ENCODE measurements at regions not wholly inside any gene's neighbourhood (a gene's known extent, or its start where the extent isn't known, plus 50 kb on each side); places are given as distances from the start of the nearest gene placed in this dataset.
"Not testable (repeated sequence)": the region's sequence is repeated elsewhere in the genome, so short reads cannot be mapped to it uniquely, and the experiment has no call there.

GRCh38 chr12:127912035-127912665 is 354.8 kb upstream of the TMEM132C start:
- no peak for DNase-seq

DNA sequence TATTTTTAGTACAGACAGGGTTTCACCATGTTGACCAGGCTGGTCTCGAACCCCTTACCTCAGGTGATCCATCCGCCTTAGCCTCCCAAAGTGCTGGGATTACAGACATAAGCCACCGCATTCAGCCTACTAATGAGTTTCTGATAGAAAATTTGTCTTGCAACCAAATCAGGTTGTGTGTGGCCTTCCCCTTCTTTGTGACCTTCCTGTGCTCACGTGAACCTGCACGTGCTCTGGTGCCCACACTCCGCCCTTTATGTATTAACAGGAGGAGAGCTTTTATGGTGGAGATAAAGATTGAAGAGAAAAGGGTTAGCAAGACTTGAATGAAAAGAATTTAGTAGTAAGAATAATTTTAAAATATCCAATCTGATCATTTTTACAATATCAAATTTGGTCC is 343.5 kb upstream of the TMEM132C start:
- no peak for DNase-seq

DNA sequence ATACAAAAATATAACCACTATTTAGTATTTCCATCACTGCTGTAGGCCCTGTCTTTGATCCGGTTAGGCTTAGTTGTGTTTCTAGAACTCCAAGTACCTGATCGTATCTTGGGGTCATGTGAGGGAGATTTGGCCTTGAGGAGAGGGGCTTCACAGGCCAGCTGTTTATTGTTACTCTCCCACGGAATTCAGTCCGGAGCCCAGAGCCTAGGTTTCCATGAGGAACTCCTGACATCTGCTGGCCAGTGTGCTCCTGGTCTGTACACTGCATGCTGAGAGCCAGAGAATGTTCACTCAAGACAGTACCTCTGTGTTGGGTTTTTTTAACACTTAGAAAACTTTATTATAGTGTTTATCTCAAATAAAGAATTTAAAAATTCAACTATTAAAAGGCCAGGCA is 341.0 kb upstream of the TMEM132C start:
- no peak for DNase-seq

DNA sequence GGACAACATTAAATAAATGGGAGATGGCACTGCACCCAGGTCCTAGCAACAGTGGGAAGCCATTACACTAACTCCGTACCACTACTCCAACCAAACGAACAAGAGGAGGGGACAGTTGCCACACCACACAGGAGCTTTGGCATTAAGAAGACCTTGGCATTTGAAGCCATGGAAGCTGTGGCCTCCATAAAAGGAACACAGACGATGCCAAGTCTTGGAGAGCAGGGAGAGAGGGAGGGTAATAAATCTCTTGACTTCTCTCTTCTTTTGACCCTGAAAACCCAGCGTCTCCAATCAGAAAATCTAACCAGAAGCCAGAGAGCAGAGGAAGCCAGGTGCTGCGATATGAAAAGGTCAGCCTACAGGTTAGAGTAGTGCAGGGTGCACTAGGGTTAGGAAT is 338.8 kb upstream of the TMEM132C start:
- DNase-seq = no peak

- DNase-seq = no peak
These were observed 338.1 kb upstream of the TMEM132C start for GRCh38 chr12:127928615-127929571.

DNA sequence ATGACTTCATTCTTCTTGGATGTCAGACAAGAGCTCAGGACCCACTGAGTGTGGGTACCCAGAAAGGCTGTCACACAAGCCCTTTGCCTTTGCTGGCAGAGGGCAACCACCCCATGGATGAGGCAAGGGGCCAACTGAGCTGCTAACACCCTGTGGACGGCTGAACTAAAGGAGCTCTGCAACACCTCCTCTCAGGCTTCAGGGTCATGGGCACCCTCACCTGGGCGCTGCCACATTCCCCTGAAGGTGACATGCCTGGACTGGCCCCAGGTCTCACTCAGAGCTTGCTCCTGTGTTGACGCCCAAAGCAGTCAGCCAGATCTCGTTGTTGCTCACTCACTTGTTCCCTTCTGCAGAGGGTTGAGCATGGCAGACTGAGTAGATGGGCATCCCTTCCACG is 336.8 kb upstream of the TMEM132C start:
- DNase-seq = no peak

DNA sequence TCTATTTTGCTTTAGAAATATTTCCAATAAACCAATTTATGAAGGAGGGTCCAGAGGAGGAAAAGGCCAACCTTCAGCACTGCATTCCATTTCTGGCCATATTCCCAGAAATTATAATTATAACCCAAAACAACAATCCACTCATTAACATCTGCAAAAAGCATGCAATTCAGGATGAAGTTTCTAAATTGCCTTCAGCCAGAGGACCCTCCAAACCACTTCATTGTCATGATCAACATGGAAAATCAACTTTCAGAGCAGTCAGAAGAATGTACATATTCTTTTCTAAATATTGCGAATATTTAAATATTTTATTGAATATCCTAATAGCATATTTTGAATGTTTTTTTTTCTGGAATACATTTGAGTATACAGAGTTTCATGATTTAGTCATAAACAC is 332.6 kb upstream of the TMEM132C start:
- no peak for DNase-seq

- no peak for DNase-seq
These were observed 330.5 kb upstream of the TMEM132C start for GRCh38 chr12:127936463-127936862.

DNA sequence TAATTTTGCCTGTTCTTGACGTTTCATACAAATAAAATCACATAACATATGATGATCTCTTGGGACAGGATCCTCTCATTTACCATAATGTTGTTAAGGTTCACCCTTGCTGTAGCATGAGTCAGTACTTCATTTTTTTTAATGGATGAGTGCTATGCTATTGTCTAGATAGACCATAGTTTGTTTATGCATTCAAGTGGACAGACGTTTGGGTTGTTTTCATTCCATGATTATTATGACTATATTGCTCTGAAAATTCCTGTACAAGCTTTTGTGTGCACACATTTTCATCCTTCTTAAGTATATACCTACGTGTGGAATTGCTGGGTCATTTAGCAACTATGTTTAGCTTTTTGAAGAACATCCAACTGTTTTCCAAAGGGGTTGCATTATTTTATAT is 325.6 kb upstream of the TMEM132C start:
- no peak for DNase-seq

DNA sequence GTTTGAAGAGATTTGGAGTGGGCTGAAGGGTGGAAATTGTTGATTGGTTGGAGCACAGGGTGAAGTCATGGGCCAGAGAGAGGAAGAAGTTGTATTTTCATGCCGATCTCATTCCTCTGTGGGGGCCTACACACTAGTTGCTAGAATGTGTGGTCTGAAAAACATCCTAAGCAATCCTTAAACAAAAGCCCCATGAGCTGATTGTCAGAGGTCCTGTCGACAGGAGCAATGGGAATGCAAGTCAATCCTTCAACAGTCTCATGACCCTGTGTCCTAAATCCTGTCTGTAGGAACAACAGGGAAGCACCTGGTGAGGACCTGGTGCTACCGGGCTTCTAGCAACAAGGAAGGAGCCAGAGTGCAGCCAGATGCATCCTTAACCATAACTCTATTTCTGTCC is 324.0 kb upstream of the TMEM132C start:
- DNase-seq = no peak

DNA sequence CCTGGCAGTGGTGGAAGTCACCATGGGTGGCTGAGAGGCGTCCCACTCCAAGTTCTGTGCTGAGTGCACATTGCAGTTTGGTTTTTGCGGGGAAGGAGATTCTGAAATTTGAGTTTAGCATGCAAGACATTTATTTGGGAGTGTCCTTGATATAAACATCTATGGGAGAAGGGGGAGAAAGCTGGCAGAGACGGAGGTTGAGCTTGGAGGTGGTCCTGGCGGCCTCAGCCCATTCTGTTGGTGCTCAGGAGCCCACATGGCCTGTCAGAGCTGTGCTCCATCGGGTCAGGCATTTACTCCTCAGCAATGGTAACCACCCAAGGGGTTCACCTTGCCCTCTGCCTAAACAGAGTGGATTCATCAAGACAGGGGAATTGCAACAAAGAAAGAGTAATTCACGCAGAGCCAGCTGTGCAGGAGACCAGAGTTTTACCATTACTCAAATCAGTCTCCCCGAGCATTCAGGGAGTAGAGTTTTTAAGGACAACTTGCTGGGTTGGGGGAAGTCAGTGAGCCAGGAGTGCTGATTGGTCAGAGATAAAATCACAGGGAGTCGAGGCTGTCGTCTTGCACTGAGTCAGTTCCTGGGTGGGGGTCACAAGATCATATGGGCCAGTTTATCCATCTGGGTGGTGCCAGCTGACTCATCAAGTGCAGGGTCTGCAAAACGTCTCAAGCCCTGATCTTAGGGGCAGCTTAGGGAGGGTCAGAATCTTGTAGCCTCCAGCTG is 323.3 kb upstream of the TMEM132C start:
- no peak for DNase-seq

GRCh38 chr12:127944211-127944899 is 322.6 kb upstream of the TMEM132C start:
- DNase-seq = no peak

- DNase-seq = no peak
These were observed 309.8 kb upstream of the TMEM132C start for GRCh38 chr12:127957001-127957660.

DNA sequence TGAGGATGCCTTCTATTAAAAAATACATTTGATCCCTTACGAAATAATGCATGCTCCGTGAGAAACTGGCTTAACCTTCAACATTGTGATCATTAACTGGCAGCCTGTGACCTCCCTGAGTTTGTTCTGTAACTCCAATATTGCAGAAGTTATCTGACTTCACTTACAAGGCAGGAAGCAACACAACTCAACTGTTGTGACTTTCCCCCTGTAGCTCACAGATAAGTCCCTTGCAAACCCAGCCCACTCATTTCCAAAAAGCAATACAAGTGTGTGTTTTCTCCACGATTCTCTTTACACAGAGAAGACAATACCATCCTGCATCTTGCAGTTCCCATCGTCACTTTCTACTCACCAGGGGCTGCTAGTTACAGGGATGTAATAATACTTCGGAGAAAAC is 304.7 kb upstream of the TMEM132C start:
- no peak for DNase-seq

GRCh38 chr12:127963933-127964332 is 303.0 kb upstream of the TMEM132C start:
- no peak for DNase-seq

DNA sequence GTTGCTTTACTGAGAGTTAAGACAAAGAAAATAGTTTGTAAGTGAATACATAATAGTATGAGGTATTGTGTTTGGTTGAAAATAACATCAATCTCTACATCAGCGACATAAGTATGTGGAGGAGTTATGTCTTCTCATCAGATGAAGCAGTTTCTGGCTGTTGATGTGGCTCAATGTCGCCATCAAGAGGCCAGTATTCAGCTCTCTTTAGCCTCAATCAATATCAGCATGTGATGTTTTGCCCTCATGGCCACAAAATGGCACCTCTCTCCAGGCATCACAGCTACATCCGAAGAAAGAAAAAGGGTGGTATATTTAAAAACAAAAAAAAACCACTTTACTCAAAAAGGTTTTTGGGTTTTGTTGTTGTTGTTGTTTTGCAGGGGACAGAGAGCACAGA is 302.3 kb upstream of the TMEM132C start:
- DNase-seq = no peak

GRCh38 chr12:127966331-127966730 is 300.6 kb upstream of the TMEM132C start:
- no peak for DNase-seq

- no peak for DNase-seq
These were observed 296.5 kb upstream of the TMEM132C start for GRCh38 chr12:127970491-127970890.

- no peak for DNase-seq
These were observed 286.4 kb upstream of the TMEM132C start for GRCh38 chr12:127980585-127980984.

DNA sequence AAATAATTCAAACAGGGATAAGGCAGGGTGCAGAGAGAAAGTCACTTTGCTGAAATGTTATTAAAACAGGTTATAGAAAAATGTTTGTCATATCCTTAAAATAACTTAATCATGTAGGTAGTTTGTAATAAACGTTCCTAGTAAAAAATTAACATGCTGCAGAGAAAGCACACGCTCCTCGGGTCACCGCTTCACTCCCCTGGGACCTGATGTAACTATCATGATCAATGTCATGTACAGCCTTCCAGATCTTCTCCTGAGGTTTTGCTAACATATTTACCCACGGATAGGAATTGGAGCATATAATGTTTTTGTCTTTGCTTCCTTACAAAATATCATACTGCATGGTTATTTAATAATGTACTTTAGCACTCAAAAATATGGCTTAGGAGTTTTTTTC is 285.1 kb upstream of the TMEM132C start:
- no peak for DNase-seq

DNA sequence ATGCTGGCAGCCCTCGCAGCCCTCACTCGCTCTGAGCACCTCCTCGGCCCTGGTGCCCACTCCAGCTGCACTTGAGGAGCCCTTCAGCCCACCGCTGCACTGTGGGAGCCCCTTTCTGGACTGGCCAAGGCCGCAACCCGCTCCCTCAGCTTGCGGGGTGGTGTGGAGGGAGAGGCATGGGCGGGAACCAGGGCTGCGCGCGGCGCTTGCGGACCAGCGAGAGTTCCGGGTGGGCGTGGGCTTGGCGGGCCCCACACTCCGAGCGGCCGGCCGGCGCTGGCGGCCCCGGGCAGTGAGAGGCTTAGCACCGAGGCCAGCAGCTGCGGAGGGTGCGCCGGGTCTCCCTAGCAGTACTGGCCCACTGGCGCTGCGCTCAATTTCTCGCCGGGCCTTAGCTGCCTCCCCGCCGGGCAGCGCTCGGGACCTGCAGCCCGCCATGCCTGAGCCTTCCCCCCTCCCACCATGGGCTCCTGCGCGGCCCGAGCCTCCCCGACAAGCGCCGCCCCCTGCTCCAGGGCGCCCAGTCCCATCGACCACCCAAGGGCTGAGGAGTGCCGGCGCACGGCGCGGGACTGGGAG is 283.7 kb upstream of the TMEM132C start:
- not testable (repeated sequence) for DNase-seq

DNA sequence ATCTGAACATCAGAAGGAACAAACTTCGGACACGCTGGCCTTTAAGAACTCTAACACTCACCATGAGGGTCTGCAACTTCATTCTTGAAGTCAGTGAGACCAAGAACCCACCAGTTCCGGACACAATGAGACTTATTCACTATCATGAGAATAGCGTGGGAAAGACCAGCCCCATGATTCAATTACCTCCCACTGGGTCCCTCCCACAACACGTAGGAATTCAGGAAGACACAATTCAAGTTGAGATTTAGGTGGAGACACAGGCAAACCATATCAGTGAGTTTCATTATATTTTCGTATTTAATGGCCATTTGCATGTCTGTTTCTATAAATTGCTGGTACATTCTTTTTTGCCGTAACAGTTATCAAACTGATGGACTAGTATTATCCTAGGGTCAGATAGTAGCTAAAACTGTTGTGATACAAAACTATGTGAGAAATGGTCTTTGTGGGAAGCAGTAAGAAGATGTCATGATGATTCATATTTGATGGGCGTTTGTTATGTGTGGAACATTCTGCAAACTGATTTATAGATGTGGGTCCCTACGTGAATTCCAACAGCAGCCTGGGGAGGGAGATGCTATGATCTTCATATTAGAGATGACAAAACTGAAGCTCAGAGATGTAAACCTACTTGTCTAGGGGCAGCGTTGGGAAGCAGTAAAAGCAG is 282.4 kb upstream of the TMEM132C start:
- no peak for DNase-seq
